HEK293T (cell line): ENCODE measurements at regions not wholly inside any gene's neighbourhood (a gene's known extent, or its start where the extent isn't known, plus 50 kb on each side); places are given as distances from the start of the nearest gene placed in this dataset.
"Not testable (repeated sequence)": the region's sequence is repeated elsewhere in the genome, so short reads cannot be mapped to it uniquely, and the experiment has no call there.

Source experiments
- CTCF ChIA-PET: fragments of 350-600 bp; formaldehyde crosslinking; extraction: SDS; loops from one replicate; lab custom pipeline; 2021; ENCODE audit warnings: antibody characterized with exemption, inconsistent platforms; lab: Yijun Ruan, JAX
- POLR2A ChIA-PET: fragments of 350-600 bp; formaldehyde crosslinking; extraction: SDS; loops from one replicate; lab custom pipeline; 2020; ENCODE audit warnings: antibody characterized with exemption, inconsistent platforms; lab: Yijun Ruan, JAX
- DNase-seq: peaks from one replicate; pipeline ENCODE4 v3.0.0; 2012; ENCODE audit warnings: mixed read lengths; ENCODE audit errors: extremely low spot score
- ARNT ChIP-seq: fragments of 450-650 bp; IDR thresholded peaks from 2 replicates; pipeline ENCODE4 v1.6.1; 2017; ENCODE audit warnings: mild to moderate bottlenecking
- BHLHE40 ChIP-seq: fragments of 450-650 bp; IDR thresholded peaks from 2 replicates; pipeline ENCODE4 v1.6.1; 2016; ENCODE audit warnings: mild to moderate bottlenecking, moderate library complexity, borderline replicate concordance
- CTBP1 ChIP-seq: fragments of 450-650 bp; IDR thresholded peaks from 2 replicates; pipeline ENCODE4 v1.6.1; 2016; ENCODE audit warnings: borderline replicate concordance
- ELF4 ChIP-seq: fragments of 450-650 bp; IDR thresholded peaks from 2 replicates; pipeline ENCODE4 v1.6.1; 2017; ENCODE audit warnings: antibody characterized with exemption
- FOXA1 ChIP-seq: fragments of 450-650 bp; IDR thresholded peaks from 2 replicates; pipeline ENCODE4 v1.6.1; 2016; ENCODE audit warnings: mild to moderate bottlenecking
- FOXK2 ChIP-seq: fragments of 450-650 bp; IDR thresholded peaks from 2 replicates; pipeline ENCODE4 v1.6.1; 2016; ENCODE audit warnings: mild to moderate bottlenecking
- FOXM1 ChIP-seq: fragments of 450-650 bp; IDR thresholded peaks from 2 replicates; pipeline ENCODE4 v1.6.1; 2017; ENCODE audit warnings: mild to moderate bottlenecking, borderline replicate concordance
- HDGF ChIP-seq: fragments of 450-650 bp; IDR thresholded peaks from 2 replicates; pipeline ENCODE4 v1.6.1; 2017; ENCODE audit warnings: antibody characterized with exemption, borderline replicate concordance
- L3MBTL2 ChIP-seq: fragments of 450-650 bp; conservative IDR thresholded peaks from 2 replicates; pipeline ENCODE4 v1.6.1; 2016; ENCODE audit warnings: mild to moderate bottlenecking
- LEF1 ChIP-seq: fragments of 450-650 bp; IDR thresholded peaks from 2 replicates; pipeline ENCODE4 v1.6.1; 2017; ENCODE audit warnings: mild to moderate bottlenecking, borderline replicate concordance
- NFRKB ChIP-seq: fragments of 450-650 bp; IDR thresholded peaks from 2 replicates; pipeline ENCODE4 v1.6.1; 2016; ENCODE audit warnings: mild to moderate bottlenecking, moderate library complexity
- PKNOX1 ChIP-seq: fragments of 450-650 bp; IDR thresholded peaks from 2 replicates; pipeline ENCODE4 v1.6.1; 2016
- SP1 ChIP-seq: fragments of 450-650 bp; IDR thresholded peaks from 2 replicates; pipeline ENCODE4 v1.6.1; 2017
- SUZ12 ChIP-seq: fragments of 450-650 bp; IDR thresholded peaks from 2 replicates; pipeline ENCODE4 v1.6.1; 2016; ENCODE audit warnings: mild to moderate bottlenecking
- TARDBP ChIP-seq: fragments of 450-650 bp; IDR thresholded peaks from 2 replicates; pipeline ENCODE4 v1.6.1; 2016
- ZNF384 ChIP-seq: fragments of 450-650 bp; IDR thresholded peaks from 2 replicates; pipeline ENCODE4 v1.6.1; 2016

DNA sequence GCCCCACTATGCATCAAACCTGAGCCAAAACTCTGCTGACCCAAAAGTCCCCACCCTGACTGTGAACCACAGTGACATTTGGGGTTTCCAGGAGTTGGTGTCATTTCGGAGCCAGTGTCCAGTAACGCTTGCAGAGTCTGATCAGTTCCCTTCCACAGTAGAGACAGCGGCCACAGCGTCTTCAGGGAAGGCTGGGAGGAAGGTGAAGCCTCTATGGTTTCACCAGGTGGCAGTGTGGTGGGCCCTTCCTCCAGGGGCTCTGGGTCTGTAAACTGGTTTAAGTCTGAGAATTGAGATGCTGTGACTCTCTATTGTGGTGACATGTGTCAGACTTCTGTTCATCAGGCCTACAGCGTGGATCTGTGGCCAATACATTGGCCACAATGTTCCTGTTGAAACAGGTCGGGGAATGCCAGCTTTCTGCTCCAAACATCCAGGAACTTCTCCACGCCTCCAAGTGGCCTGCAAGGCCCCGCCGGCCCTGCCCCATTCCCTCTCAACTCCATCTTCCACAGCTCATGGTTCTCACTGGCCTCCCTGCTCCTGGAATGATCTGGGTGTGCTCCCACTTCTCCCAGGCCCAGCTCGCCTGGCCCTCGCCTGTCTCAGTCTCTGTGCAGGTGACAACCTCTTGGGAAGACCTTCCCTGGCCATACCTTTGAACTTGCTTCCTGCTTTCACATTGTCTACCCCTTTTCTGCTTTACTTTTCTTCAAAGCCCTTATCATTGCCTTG is 124.5 kb upstream of the FAM20C start:
- TF ChIP-seq PKNOX1 (no peak), FOXK2 (no peak), TARDBP (no peak), ZNF384 (no peak), FOXA1 (no peak), BHLHE40 (no peak), NFRKB (no peak), SUZ12 (no peak), ELF4 (no peak), CTBP1 (no peak), LEF1 (no peak), L3MBTL2 (no peak), FOXM1 (no peak), HDGF (no peak), SP1 (no peak)
- CTCF ChIA-PET = no interaction called here
- no peak for DNase-seq
- POLR2A ChIA-PET = no interaction called here

- no peak for TF ChIP-seq HDGF
- TF ChIP-seq ZNF384 = no peak
- TF ChIP-seq ARNT = no peak
- no peak for TF ChIP-seq PKNOX1
- TF ChIP-seq FOXA1 = no peak
- no peak for TF ChIP-seq FOXK2
- TF ChIP-seq FOXM1 = no peak
- no peak for TF ChIP-seq SUZ12
- TF ChIP-seq L3MBTL2 = no peak
- TF ChIP-seq NFRKB = no peak
- TF ChIP-seq ELF4 = no peak
- no peak for TF ChIP-seq LEF1
- TF ChIP-seq TARDBP = no peak
- TF ChIP-seq SP1 = no peak
- TF ChIP-seq BHLHE40 = no peak
- no peak for TF ChIP-seq CTBP1
- CTCF ChIA-PET = no interaction called here
- no peak for DNase-seq
- POLR2A ChIA-PET = no interaction called here
These were observed 123.7 kb upstream of the FAM20C start for GRCh38 chr7:68629-69028.

- DNase-seq, POLR2A ChIA-PET, CTCF ChIA-PET: not testable (repeated sequence)
These were observed 123.3 kb upstream of the FAM20C start for GRCh38 chr7:69052-69451.

- DNase-seq, CTCF ChIA-PET, POLR2A ChIA-PET: not testable (repeated sequence)
These were observed 122.8 kb upstream of the FAM20C start for GRCh38 chr7:69499-70123.

- POLR2A ChIA-PET = not testable (repeated sequence)
These were observed 122.2 kb upstream of the FAM20C start for GRCh38 chr7:70207-70606.

DNA sequence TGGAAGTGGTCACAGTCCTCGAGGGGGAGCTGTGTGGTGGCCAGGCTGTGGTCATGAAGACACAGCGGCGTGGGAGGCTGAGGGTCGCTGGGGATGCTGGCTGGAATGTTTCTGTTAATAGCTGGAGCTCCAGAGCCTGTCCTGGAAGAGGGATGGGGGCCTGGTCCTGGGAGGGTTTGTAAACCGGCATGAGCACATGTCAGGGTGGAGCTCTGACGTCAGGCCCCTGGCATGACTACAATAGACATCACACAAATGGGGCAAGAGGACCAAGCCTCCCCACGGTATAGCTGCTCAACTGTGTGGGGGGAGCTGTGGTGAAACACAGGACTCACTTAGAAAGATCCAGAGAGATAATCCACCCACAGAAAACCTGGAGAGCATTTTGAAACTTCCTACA is 121.4 kb upstream of the FAM20C start:
- CTCF ChIA-PET, POLR2A ChIA-PET, DNase-seq: not testable (repeated sequence)

More at GRCh38 chr7:70207-70606, 122.2 kb upstream of the FAM20C start:
- DNase-seq, CTCF ChIA-PET: not testable (repeated sequence)

DNA sequence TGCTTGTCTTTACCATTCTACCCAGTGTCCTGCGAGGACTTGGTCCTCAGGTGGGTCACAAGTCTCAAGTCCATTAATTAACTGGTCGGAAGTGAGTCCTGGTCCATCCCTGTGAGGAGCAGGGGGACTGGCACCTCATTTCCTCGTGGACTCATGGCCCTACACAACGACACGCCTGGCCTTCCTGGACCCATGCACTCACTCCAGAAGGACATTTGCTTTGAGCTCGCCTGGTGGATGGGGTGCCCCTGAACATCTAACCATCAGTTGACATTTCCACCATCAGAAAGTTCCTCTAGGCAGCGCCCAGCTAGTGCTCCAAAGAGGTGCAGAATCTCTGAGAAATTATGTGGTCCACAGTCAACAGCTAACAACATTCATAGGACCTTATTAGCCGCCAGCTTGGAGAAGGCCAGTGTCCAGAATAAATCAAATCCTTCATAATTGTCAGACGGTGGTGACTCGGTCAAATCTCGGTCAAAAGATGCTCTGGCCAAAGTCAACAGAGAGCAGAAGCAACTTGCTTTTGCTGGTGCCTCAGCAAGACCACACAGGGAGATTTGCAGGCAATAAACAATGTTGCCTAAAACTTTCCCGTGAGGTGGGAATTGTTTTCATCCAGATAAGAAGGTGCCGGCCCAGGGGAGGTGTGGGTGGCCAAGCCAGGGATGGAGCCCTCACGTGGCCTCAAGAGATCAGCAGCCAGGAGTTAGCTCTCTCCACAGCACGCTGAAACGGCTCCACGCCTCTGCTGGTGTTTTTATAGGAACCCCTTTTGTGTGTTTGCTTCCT is 119.9 kb upstream of the FAM20C start:
- POLR2A ChIA-PET, CTCF ChIA-PET, DNase-seq: not testable (repeated sequence)

DNA sequence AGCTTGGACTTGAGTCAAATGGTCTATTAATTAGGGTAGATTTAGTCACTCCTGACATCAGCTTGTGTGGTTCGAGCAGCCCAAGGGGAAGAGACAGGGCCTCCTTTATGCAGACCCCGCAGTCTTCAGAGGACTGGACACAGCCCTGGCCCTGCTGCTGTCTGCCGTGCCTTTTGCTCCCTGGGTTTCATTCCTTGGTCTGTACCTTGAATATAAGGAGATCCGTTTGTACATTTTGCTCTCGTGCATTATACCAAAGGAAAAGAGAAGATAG is 119.4 kb upstream of the FAM20C start:
- CTCF ChIA-PET, POLR2A ChIA-PET, DNase-seq: not testable (repeated sequence)

DNA sequence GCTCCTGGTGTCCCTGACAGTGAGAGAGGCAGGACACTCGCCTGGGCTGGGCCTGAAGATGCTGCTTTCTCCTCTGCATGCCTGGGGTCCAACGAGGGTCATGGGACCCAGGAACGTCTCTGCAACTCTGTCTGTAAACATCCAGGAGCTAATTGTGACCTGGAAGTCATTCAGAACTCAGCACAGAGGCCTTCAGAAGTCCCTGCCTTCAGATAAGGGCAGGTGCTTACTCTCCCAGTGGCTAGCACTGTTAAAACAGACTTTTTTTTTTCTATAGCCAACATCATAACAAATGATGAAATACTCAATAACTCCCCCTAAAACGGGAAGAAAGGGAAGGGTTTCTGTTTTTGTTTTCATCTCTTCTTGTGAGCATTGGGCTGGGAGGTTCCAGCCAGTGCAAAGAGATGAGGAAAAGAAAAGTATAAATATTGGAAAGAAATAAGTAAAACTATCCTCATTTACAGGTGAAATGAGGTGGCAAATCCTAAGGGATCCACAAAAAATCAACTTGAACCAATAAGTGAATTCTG is 118.3 kb upstream of the FAM20C start:
- POLR2A ChIA-PET, DNase-seq, CTCF ChIA-PET: not testable (repeated sequence)

DNA sequence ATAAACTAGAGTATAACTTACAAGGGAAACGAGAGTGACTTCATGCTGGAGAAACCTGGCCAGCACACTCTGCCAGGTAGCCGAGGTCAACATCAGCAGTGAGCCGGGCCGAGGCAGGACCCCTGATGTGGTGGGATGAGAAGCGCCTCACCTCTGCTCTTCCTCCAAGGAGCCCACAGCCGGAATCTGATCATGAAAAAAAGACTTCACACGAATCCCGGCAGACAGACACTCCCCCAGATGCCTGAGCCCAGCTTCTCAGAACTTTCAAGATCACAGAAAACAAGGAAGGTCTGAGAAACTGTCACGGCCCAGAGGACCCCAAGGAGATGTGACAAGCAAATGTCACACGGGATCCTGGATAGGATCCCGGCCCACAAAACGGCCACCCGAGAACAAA is 116.9 kb upstream of the FAM20C start:
- DNase-seq, POLR2A ChIA-PET, CTCF ChIA-PET: not testable (repeated sequence)

- CTCF ChIA-PET, POLR2A ChIA-PET: not testable (repeated sequence)
These were observed 116.2 kb upstream of the FAM20C start for GRCh38 chr7:76202-76601.

GRCh38 chr7:76829-77395 is 115.5 kb upstream of the FAM20C start:
- DNase-seq, POLR2A ChIA-PET, CTCF ChIA-PET: not testable (repeated sequence)

More at GRCh38 chr7:76202-76601, 116.2 kb upstream of the FAM20C start:
- DNase-seq = not testable (repeated sequence)
